ENCODE measurements at regions not wholly inside any gene's neighbourhood (a gene's known extent, or its start where the extent isn't known, plus 50 kb on each side); places are given as distances from the start of the nearest gene placed in this dataset.

- TF ChIP-seq POLR2A (IDR thresholded peaks at IDR 0.05; ENCODE audit: low read depth, low read length) (no peak), POLR2AphosphoS5 (IDR thresholded peaks at IDR 0.05; ENCODE audit: low read depth, low read length) (no peak), TAF1 (IDR thresholded peaks at IDR 0.05; ENCODE audit: low read depth, low read length) (no peak), PAX5 (IDR thresholded peaks at IDR 0.05; ENCODE audit: insufficient read depth, low read length, severe bottlenecking) (no peak), POU2F2 (IDR thresholded peaks at IDR 0.05; ENCODE audit: low read depth, low read length) (no peak)
Observed at GRCh38 chr13:38086721-38087120, 217.1 kb upstream of the TRPC4 start.
